ENCODE measurements at regions not wholly inside any gene's neighbourhood (a gene's known extent, or its start where the extent isn't known, plus 50 kb on each side); places are given as distances from the start of the nearest gene placed in this dataset.

DNA sequence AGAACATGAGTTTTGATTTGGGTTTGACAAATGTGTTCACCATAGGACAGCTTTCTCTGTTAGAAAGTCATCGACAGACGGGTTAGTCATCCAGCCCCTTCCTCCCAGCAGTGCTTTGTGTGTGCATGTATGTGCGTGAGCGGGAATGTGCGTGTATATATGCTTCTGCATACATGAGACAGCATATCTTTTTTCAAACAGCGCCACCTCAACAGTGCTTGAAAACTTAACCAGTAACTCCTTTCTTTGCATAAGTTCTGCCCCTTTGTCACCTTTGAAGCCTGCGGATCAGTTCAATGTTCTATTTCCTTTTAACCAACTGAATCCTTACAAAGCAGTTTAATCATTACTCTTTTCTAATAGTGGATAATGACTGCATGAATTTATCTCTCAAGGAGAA is 351.4 kb downstream of the LPIN1 start:
- TF ChIP-seq, protein P1, sequence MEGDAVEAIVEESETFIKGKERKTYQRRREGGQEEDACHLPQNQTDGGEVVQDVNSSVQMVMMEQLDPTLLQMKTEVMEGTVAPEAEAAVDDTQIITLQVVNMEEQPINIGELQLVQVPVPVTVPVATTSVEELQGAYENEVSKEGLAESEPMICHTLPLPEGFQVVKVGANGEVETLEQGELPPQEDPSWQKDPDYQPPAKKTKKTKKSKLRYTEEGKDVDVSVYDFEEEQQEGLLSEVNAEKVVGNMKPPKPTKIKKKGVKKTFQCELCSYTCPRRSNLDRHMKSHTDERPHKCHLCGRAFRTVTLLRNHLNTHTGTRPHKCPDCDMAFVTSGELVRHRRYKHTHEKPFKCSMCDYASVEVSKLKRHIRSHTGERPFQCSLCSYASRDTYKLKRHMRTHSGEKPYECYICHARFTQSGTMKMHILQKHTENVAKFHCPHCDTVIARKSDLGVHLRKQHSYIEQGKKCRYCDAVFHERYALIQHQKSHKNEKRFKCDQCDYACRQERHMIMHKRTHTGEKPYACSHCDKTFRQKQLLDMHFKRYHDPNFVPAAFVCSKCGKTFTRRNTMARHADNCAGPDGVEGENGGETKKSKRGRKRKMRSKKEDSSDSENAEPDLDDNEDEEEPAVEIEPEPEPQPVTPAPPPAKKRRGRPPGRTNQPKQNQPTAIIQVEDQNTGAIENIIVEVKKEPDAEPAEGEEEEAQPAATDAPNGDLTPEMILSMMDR (IDR thresholded peaks at IDR 0.05) = no peak; the same call in 1 of the 2 replicates
- no peak for TF ChIP-seq ZFX (IDR thresholded peaks at IDR 0.05; ENCODE audit: borderline replicate concordance)

Measured in 22Rv1 (cell line).